HG03103 (cell line): ENCODE measurements at regions not wholly inside any gene's neighbourhood (a gene's known extent, or its start where the extent isn't known, plus 50 kb on each side); places are given as distances from the start of the nearest gene placed in this dataset.

Experiments
- ATAC-seq: cut with Tn5 transposase; IDR thresholded peaks from one replicate; pipeline ENCODE4 v1.9.1; 2021; ENCODE audit warnings: low read depth; ENCODE audit not compliant: unreplicated experiment

DNA sequence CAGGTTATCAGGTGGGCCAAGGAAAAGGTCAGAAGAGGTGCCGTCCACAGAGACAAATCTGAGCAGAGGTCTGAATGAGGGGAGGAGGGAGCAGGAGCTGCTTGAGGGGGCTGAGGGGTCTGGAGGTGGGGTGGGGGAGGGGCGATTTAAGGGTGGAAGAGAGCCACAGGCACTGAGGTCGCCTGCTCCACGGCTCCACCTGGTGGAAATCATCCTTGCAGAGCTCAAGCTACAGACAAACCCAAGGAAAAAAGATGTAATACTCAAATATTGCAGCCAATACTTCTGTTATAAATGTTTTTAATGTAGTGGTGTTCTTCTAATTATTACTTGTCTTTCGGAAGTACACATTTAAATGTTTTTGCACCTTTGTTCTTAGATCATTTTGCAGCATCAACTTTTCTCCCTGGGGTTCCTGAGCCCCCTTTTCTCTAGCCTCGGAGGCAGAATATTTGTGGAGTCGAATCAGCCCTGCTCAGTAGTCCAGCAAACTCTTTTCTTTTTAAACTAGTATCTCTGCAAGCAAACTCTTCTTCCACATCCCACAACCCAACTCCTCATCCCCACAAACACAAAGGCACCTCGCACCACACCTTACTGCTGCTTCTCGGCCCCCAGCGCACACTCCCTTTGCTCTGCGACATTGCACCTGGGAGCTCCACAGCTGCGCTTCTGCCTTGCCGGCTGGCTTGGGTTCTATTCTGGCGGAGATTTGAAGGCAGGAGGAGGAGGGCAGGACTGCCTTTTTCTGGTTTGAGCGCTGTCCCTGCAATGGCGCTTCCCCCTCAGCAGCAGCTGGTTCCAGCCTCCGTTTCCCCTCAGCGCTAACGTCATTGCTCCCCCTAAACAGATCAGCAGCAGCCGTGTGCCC, 51.0 kb upstream of the TFAP2A start:
- ATAC-seq: peak; percentile 67
